Adipocyte (in vitro differentiated cells): ENCODE measurements at regions not wholly inside any gene's neighbourhood (a gene's known extent, or its start where the extent isn't known, plus 50 kb on each side); places are given as distances from the start of the nearest gene placed in this dataset.

Source experiments
- DNase-seq: peaks from one replicate; pipeline ENCODE4 v3.0.0-alpha.2; 2015; ENCODE audit warnings: low read depth
- H3K27me3 ChIP-seq: replicated peaks from 2 replicates; pipeline ENCODE4 v1.7.0; 2013; ENCODE audit warnings: mild to moderate bottlenecking, low read length, moderate library complexity; ENCODE audit not compliant: control insufficient read depth, insufficient read depth
- H3K36me3 ChIP-seq: 2 replicates; pipeline ENCODE4 v1.7.0; 2013; ENCODE audit warnings: low read length, mild to moderate bottlenecking, moderate library complexity; ENCODE audit not compliant: control insufficient read depth, insufficient read depth, severe bottlenecking
- H3K4me1 ChIP-seq: 2 replicates; pipeline ENCODE4 v1.7.0; 2013; ENCODE audit warnings: mild to moderate bottlenecking, low read length, moderate library complexity; ENCODE audit not compliant: control insufficient read depth, insufficient read depth
- H3K4me3 ChIP-seq: 2 replicates; pipeline ENCODE4 v1.7.0; 2013; ENCODE audit warnings: mild to moderate bottlenecking, low read length, moderate library complexity
- H3K9ac ChIP-seq: 2 replicates; pipeline ENCODE4 v1.7.0; 2013; ENCODE audit warnings: mild to moderate bottlenecking, low read length, moderate library complexity
- H3K9me3 ChIP-seq: 2 replicates; pipeline ENCODE4 v1.7.0; 2013; ENCODE audit warnings: mild to moderate bottlenecking, low read length, moderate library complexity; ENCODE audit not compliant: control insufficient read depth

- Histone ChIP-seq H3K9ac (no peak overlapping the region), H3K9me3 (no peaks in the 10 kb centered on the region), H3K27me3 (no peaks in the 10 kb centered on the region), H3K4me3 (no peak overlapping the region), H3K4me1 (no peaks in the 10 kb centered on the region), H3K36me3 (no peaks in the 10 kb centered on the region)
- DNase-seq = no peak
Observed at GRCh38 chr13:63643543-63643942, 2227.9 kb upstream of the PCDH20 start.

- Histone ChIP-seq H3K36me3 (no peaks in the 10 kb centered on the region), H3K4me1 (no peaks in the 10 kb centered on the region), H3K9ac (peak overlapping the region; percentile 54), H3K27me3 (no peaks in the 10 kb centered on the region), H3K9me3 (no peaks in the 10 kb centered on the region), H3K4me3 (peak overlapping the region; percentile 83)
- DNase-seq = no peak
Observed at GRCh38 chr13:63636316-63636993, 2220.8 kb upstream of the PCDH20 start.

GRCh38 chr13:63632321-63632720, 2216.7 kb upstream of the PCDH20 start:
- H3K36me3 ChIP-seq = no peaks in the 10 kb centered on the region
- no peaks in the 10 kb centered on the region for H3K4me1 ChIP-seq
- H3K9ac ChIP-seq = no peak overlapping the region
- H3K4me3 ChIP-seq = no peak overlapping the region
- no peaks in the 10 kb centered on the region for H3K9me3 ChIP-seq
- no peaks in the 10 kb centered on the region for H3K27me3 ChIP-seq
- DNase-seq = no peak

GRCh38 chr13:63631006-63631405, 2215.4 kb upstream of the PCDH20 start:
- H3K9ac ChIP-seq = no peak overlapping the region
- no peak for DNase-seq
- no peaks in the 10 kb centered on the region for H3K9me3 ChIP-seq

GRCh38 chr13:63629591-63629990, 2213.9 kb upstream of the PCDH20 start:
- Histone ChIP-seq H3K4me3 (no peak overlapping the region), H3K36me3 (no peaks in the 10 kb centered on the region), H3K9me3 (no peaks in the 10 kb centered on the region), H3K4me1 (no peaks in the 10 kb centered on the region), H3K9ac (no peak overlapping the region), H3K27me3 (no peaks in the 10 kb centered on the region)
- no peak for DNase-seq

More at GRCh38 chr13:63631006-63631405, 2215.4 kb upstream of the PCDH20 start:
- no peak overlapping the region for H3K4me3 ChIP-seq
- no peaks in the 10 kb centered on the region for H3K36me3 ChIP-seq
- no peaks in the 10 kb centered on the region for H3K4me1 ChIP-seq
- H3K27me3 ChIP-seq = no peaks in the 10 kb centered on the region

GRCh38 chr13:63628310-63628709, 2212.7 kb upstream of the PCDH20 start:
- Histone ChIP-seq H3K9me3 (no peaks in the 10 kb centered on the region), H3K9ac (no peak overlapping the region), H3K36me3 (no peaks in the 10 kb centered on the region), H3K27me3 (no peaks in the 10 kb centered on the region), H3K4me3 (no peak overlapping the region), H3K4me1 (no peaks in the 10 kb centered on the region)
- no peak for DNase-seq

GRCh38 chr13:63625869-63626268, 2210.2 kb upstream of the PCDH20 start:
- Histone ChIP-seq H3K4me3 (no peak overlapping the region), H3K36me3 (no peaks in the 10 kb centered on the region), H3K9me3 (no peaks in the 10 kb centered on the region), H3K27me3 (no peaks in the 10 kb centered on the region), H3K4me1 (no peaks in the 10 kb centered on the region), H3K9ac (no peak overlapping the region)
- DNase-seq = peak; percentile 7

GRCh38 chr13:63614874-63615612, 2199.4 kb upstream of the PCDH20 start:
- Histone ChIP-seq H3K27me3 (no peaks in the 10 kb centered on the region), H3K4me1 (no peaks in the 10 kb centered on the region), H3K9me3 (no peaks in the 10 kb centered on the region), H3K4me3 (no peak overlapping the region), H3K9ac (no peak overlapping the region), H3K36me3 (no peaks in the 10 kb centered on the region)
- DNase-seq = no peak

GRCh38 chr13:63607153-63607552, 2191.5 kb upstream of the PCDH20 start:
- Histone ChIP-seq H3K9me3 (peaks cover 20% of the 10 kb centered on the region), H3K4me3 (no peak overlapping the region), H3K27me3 (no peaks in the 10 kb centered on the region), H3K4me1 (no peaks in the 10 kb centered on the region), H3K9ac (no peak overlapping the region), H3K36me3 (no peaks in the 10 kb centered on the region)
- DNase-seq = no peak

GRCh38 chr13:63605962-63606361, 2190.3 kb upstream of the PCDH20 start:
- no peaks in the 10 kb centered on the region for H3K27me3 ChIP-seq
- no peaks in the 10 kb centered on the region for H3K36me3 ChIP-seq
- no peaks in the 10 kb centered on the region for H3K4me1 ChIP-seq
- DNase-seq = peak; percentile 17
- H3K9ac ChIP-seq = no peak overlapping the region
- H3K4me3 ChIP-seq = no peak overlapping the region
- peaks cover 20% of the 10 kb centered on the region for H3K9me3 ChIP-seq

GRCh38 chr13:63605403-63605802, 2189.8 kb upstream of the PCDH20 start:
- H3K27me3 ChIP-seq = no peaks in the 10 kb centered on the region
- DNase-seq = no peak

More at GRCh38 chr13:63605403-63605802, 2189.8 kb upstream of the PCDH20 start:
- H3K4me1 ChIP-seq = no peaks in the 10 kb centered on the region
- H3K4me3 ChIP-seq = no peak overlapping the region
- no peaks in the 10 kb centered on the region for H3K36me3 ChIP-seq
- no peak overlapping the region for H3K9ac ChIP-seq
- H3K9me3 ChIP-seq = peaks cover 20% of the 10 kb centered on the region
